ENCODE measurements at regions not wholly inside any gene's neighbourhood (a gene's known extent, or its start where the extent isn't known, plus 50 kb on each side); places are given as distances from the start of the nearest gene placed in this dataset.
A peak's percentile ranks its signal among the peaks of the same experiment; 100 is the strongest.

GRCh38 chr16:64317601-64318000 is 804.3 kb downstream of the CDH11 start:
- Histone ChIP-seq H3K4me2 (ENCODE audit: low read length) (peak overlapping the region; percentile 37), H3K9me3 (ENCODE audit: control insufficient read depth, insufficient read depth, low read length) (peaks cover 54% of the 10 kb centered on the region), H3K4me3 (ENCODE audit: low read length) (peak overlapping the region; percentile 26), H3K4me1 (ENCODE audit: control insufficient read depth, low read length) (peaks cover 93% of the 10 kb centered on the region), H3K9me2 (replicated peaks; ENCODE audit: control insufficient read depth, low read length) (no peaks in the 10 kb centered on the region), H3K36me3 (ENCODE audit: control insufficient read depth, low read length) (peaks cover 82% of the 10 kb centered on the region), H3K27ac (ENCODE audit: low read depth, low read length) (peak overlapping the region; percentile 58), H4K20me1 (ENCODE audit: control insufficient read depth, insufficient read depth, low read depth, low read length) (no peaks in the 10 kb centered on the region), H3F3A (ENCODE audit: control insufficient read depth, insufficient read depth) (peaks cover 29% of the 10 kb centered on the region), H3K27me3 (ENCODE audit: control insufficient read depth, low read length) (no peaks in the 10 kb centered on the region), H3K79me2 (ENCODE audit: control insufficient read depth, low read length) (no peaks in the 10 kb centered on the region)
- no peak for TF ChIP-seq CTCF (IDR thresholded peaks at IDR 0.05; ENCODE audit: low read depth, low read length, poor library complexity, severe bottlenecking)
- no peak for TF ChIP-seq EZH2phosphoT487 (IDR thresholded peaks at IDR 0.05; ENCODE audit: borderline replicate concordance, low read length)

- Histone ChIP-seq H3K36me3 (ENCODE audit: control insufficient read depth, low read length) (peaks cover 65% of the 10 kb centered on the region), H3K27me3 (ENCODE audit: control insufficient read depth, low read length) (no peaks in the 10 kb centered on the region), H4K20me1 (ENCODE audit: control insufficient read depth, insufficient read depth, low read depth, low read length) (no peaks in the 10 kb centered on the region), H3K4me2 (ENCODE audit: low read length) (peak overlapping the region; percentile 12), H3F3A (ENCODE audit: control insufficient read depth, insufficient read depth) (peaks cover 10% of the 10 kb centered on the region; the same call in 1 of the 2 replicates), H3K9me2 (replicated peaks; ENCODE audit: control insufficient read depth, low read length) (no peaks in the 10 kb centered on the region), H3K79me2 (ENCODE audit: control insufficient read depth, low read length) (no peaks in the 10 kb centered on the region), H3K27ac (ENCODE audit: low read depth, low read length) (peak overlapping the region; percentile 42), H3K4me3 (ENCODE audit: low read length) (peak overlapping the region; percentile 10), H3K9me3 (ENCODE audit: control insufficient read depth, insufficient read depth, low read length) (peaks cover 47% of the 10 kb centered on the region), H3K4me1 (ENCODE audit: control insufficient read depth, low read length) (peaks cover 61% of the 10 kb centered on the region)
- no peak for TF ChIP-seq CTCF (IDR thresholded peaks at IDR 0.05; ENCODE audit: low read depth, low read length, poor library complexity, severe bottlenecking)
- no peak for TF ChIP-seq EZH2phosphoT487 (IDR thresholded peaks at IDR 0.05; ENCODE audit: borderline replicate concordance, low read length)
Measured at GRCh38 chr16:64313726-64314125, 808.1 kb downstream of the CDH11 start.

GRCh38 chr16:64312980-64313379 is 808.9 kb downstream of the CDH11 start:
- Histone ChIP-seq H3K27ac (ENCODE audit: low read depth, low read length) (peak overlapping the region; percentile 42), H3F3A (ENCODE audit: control insufficient read depth, insufficient read depth) (peaks cover 10% of the 10 kb centered on the region; the same call in 1 of the 2 replicates), H4K20me1 (ENCODE audit: control insufficient read depth, insufficient read depth, low read depth, low read length) (no peaks in the 10 kb centered on the region), H3K9me2 (replicated peaks; ENCODE audit: control insufficient read depth, low read length) (no peaks in the 10 kb centered on the region), H3K36me3 (ENCODE audit: control insufficient read depth, low read length) (peaks cover 57% of the 10 kb centered on the region), H3K9me3 (ENCODE audit: control insufficient read depth, insufficient read depth, low read length) (peaks cover 43% of the 10 kb centered on the region), H3K79me2 (ENCODE audit: control insufficient read depth, low read length) (no peaks in the 10 kb centered on the region), H3K4me1 (ENCODE audit: control insufficient read depth, low read length) (peaks cover 54% of the 10 kb centered on the region), H3K4me2 (ENCODE audit: low read length) (peak overlapping the region; percentile 12), H3K27me3 (ENCODE audit: control insufficient read depth, low read length) (no peaks in the 10 kb centered on the region), H3K4me3 (ENCODE audit: low read length) (peak overlapping the region; percentile 10)
- TF ChIP-seq EZH2phosphoT487 (IDR thresholded peaks at IDR 0.05; ENCODE audit: borderline replicate concordance, low read length) (no peak), CTCF (IDR thresholded peaks at IDR 0.05; ENCODE audit: low read depth, low read length, poor library complexity, severe bottlenecking) (no peak)

Data from DOHH2 (cell line).